Transverse colon (tissue), 3 donors: ENCODE measurements at regions not wholly inside any gene's neighbourhood (a gene's known extent, or its start where the extent isn't known, plus 50 kb on each side); places are given as distances from the start of the nearest gene placed in this dataset.

ENCODE experiments used
- POLR2A ChIP-seq: fragments of 450-650 bp; IDR thresholded peaks from one replicate; pipeline ENCODE4 v1.6.1; 2016; ENCODE audit warnings: antibody characterized with exemption, mild to moderate bottlenecking, moderate library complexity
- TF ChIP-seq, protein P1 (sequence below), 5 experiments: fragments of 200-600 bp in 3 of 5; fragments of 450-650 bp in 2 of 5; sonication (generic) in 3 of 5; IDR thresholded peaks; 1 replicate in 2 of 5; 2 replicates in 3 of 5; pipeline ENCODE4 v1.5.1; 2016 to 2017; ENCODE audit warnings: antibody characterized with exemption in 5 of 5, inconsistent platforms in 3 of 5, mild to moderate bottlenecking in 2 of 5, moderate library complexity in 1 of 5

DNA sequence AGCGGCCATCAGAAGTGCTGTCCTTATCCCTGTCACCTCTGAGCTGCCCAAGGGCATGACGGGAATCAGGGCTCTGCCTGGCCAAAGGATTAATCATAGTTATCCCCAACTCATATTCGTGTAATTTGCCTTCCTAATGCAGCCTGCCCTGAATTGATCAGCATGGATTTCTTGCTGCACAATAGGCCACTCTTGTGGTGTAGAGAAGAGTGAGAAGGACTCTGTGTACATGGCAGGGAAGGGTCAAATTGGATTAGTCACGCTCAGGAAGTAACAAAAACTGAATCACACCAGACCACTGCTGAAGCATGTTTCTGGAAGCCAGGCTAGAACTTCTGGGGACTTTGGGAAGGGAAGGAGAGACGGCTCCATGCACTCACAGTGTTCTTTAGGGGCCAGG is 227.0 kb downstream of the BUB3 start:
- TF ChIP-seq, protein P1, sequence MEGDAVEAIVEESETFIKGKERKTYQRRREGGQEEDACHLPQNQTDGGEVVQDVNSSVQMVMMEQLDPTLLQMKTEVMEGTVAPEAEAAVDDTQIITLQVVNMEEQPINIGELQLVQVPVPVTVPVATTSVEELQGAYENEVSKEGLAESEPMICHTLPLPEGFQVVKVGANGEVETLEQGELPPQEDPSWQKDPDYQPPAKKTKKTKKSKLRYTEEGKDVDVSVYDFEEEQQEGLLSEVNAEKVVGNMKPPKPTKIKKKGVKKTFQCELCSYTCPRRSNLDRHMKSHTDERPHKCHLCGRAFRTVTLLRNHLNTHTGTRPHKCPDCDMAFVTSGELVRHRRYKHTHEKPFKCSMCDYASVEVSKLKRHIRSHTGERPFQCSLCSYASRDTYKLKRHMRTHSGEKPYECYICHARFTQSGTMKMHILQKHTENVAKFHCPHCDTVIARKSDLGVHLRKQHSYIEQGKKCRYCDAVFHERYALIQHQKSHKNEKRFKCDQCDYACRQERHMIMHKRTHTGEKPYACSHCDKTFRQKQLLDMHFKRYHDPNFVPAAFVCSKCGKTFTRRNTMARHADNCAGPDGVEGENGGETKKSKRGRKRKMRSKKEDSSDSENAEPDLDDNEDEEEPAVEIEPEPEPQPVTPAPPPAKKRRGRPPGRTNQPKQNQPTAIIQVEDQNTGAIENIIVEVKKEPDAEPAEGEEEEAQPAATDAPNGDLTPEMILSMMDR (IDR thresholded peaks at IDR 0.05): no peak
- TF ChIP-seq POLR2A: no peak
